Right hindlimb (tissue), 1 donor: ENCODE measurements at regions not wholly inside any gene's neighbourhood (a gene's known extent, or its start where the extent isn't known, plus 50 kb on each side); places are given as distances from the start of the nearest gene placed in this dataset.

Experiments used
- DNase-seq: peaks from one replicate; pipeline ENCODE4 v3.0.0-alpha.2; 2018

- DNase-seq, result no peak
Observed at GRCh38 chr12:12017135-12017581, 53.6 kb upstream of the BCL2L14 start.

DNA sequence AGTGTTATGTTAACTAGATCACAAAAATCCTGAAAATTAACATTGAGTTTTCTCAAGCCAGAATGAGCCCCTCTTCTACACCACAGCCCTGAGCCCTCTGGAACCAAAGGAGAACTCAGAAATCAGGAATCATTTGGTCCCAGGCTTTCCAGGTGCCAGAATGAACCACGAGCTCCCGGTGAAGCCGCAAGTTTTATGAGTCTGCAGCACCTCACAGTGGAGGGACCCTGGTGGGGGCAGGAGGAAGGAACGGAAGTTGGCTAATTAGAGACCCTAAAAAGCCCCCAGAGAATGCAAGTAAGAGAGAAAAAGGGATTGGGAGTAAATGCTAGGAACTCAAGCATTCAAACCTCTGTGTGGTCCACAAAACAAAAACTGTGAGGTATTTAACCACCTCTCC, 52.9 kb upstream of the BCL2L14 start:
- no peak for DNase-seq

DNA sequence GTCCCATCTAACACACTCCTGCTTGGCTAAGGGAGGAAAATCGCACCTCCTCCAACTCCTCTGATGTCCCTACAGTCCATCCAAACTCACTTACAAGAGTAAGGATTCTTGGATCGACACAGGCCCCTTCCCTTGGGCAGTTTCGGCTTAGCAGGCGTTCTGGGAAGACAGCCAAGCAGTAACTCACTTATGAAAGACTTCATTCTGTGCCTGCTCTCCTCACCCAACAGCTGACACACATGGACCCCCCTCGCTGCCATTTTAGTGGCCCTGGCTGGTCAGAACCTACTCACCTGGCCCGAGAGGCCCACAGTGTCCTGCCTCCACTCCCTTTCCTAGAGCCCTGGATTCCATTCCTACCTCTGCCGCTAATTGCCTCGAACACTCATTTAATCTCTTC, 52.3 kb upstream of the BCL2L14 start:
- peak; percentile 58 for DNase-seq

GRCh38 chr12:12019881-12020280, 50.9 kb upstream of the BCL2L14 start:
- DNase-seq, result no peak

GRCh38 chr12:12020762-12021161, 50.0 kb upstream of the BCL2L14 start:
- DNase-seq, result no peak
